Suprapubic skin (tissue), 3 donors: ENCODE measurements at regions not wholly inside any gene's neighbourhood (a gene's known extent, or its start where the extent isn't known, plus 50 kb on each side); places are given as distances from the start of the nearest gene placed in this dataset.

Source experiments
- CTCF ChIP-seq, 2 donors: fragments of 200-600 bp in 1 of 2; fragments of 450-650 bp in 1 of 2; sonication (generic) in 1 of 2; IDR thresholded peaks; one replicate each; pipeline ENCODE4 v1.5.1; 2016 to 2019; ENCODE audit warnings: antibody characterized with exemption in 2 of 2, mild to moderate bottlenecking in 1 of 2, moderate library complexity in 1 of 2
- POLR2AphosphoS5 ChIP-seq, 3 donors: sonication (generic); formaldehyde crosslinking; IDR thresholded peaks; one replicate each; pipeline ENCODE4 v1.6.1; 2017; ENCODE audit warnings: antibody characterized with exemption in 3 of 3

DNA sequence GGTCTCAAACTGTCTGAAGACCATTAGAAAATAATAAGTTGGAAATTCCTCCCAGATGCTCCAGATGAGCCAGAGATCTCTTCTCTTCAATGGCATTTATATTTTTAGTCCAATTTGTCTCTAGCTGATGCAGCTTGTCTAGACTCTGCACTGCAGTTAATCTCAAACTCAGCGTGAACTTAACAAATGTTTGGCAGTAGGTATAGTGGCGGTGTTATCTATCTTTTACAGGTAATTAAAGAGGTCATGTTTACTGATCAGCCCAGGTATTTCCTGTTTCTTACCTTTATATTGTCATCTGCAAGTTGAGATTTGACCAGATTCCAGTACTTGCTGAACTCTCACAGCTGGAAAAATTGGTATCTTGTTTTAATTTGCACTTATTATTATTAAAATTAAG is 1024.5 kb upstream of the ADGRL2 start:
- TF ChIP-seq CTCF (IDR thresholded peaks at IDR 0.05), result no peak
- no peak for TF ChIP-seq POLR2AphosphoS5 (IDR thresholded peaks at IDR 0.05)
